ENCODE measurements at regions not wholly inside any gene's neighbourhood (a gene's known extent, or its start where the extent isn't known, plus 50 kb on each side); places are given as distances from the start of the nearest gene placed in this dataset.

- no peak for DNase-seq
Measured at GRCh38 chr10:118175148-118175547, 128.4 kb upstream of the RAB11FIP2 start.

- DNase-seq, result no peak
Measured at GRCh38 chr10:118173296-118173695, 126.6 kb upstream of the RAB11FIP2 start.

- no peak for DNase-seq
Measured at GRCh38 chr10:118171861-118172260, 125.1 kb upstream of the RAB11FIP2 start.

- DNase-seq, result no peak
Measured at GRCh38 chr10:118167056-118167700, 120.4 kb upstream of the RAB11FIP2 start.

GRCh38 chr10:118163217-118163616 lies 116.5 kb upstream of the RAB11FIP2 start:
- no peak for DNase-seq

- DNase-seq, result no peak
Measured at GRCh38 chr10:118161461-118162246, 114.9 kb upstream of the RAB11FIP2 start.

- no peak for DNase-seq
Measured at GRCh38 chr10:118153287-118153686, 106.5 kb upstream of the RAB11FIP2 start.

GRCh38 chr10:118151461-118151860 lies 104.7 kb upstream of the RAB11FIP2 start:
- no peak for DNase-seq

- no peak for DNase-seq
Measured at GRCh38 chr10:118148247-118148646, 101.5 kb upstream of the RAB11FIP2 start.

- DNase-seq, result no peak
Measured at GRCh38 chr10:118145256-118145655, 98.5 kb upstream of the RAB11FIP2 start.

GRCh38 chr10:118141471-118141870 lies 94.7 kb upstream of the RAB11FIP2 start:
- no peak for DNase-seq

- no peak for DNase-seq
Measured at GRCh38 chr10:118139321-118139720, 92.6 kb upstream of the RAB11FIP2 start.

- no peak for DNase-seq
Measured at GRCh38 chr10:118128675-118129074, 81.9 kb upstream of the RAB11FIP2 start.

- no peak for DNase-seq
Measured at GRCh38 chr10:118118716-118119115, 72.0 kb upstream of the RAB11FIP2 start.

GRCh38 chr10:118116715-118117449 lies 70.1 kb upstream of the RAB11FIP2 start:
- DNase-seq, result no peak

GRCh38 chr10:118116362-118116714 lies 69.6 kb upstream of the RAB11FIP2 start:
- no peak for DNase-seq

GRCh38 chr10:118115701-118116100 lies 69.0 kb upstream of the RAB11FIP2 start:
- no peak for DNase-seq

- no peak for DNase-seq
Measured at GRCh38 chr10:118114992-118115391, 68.3 kb upstream of the RAB11FIP2 start.

GRCh38 chr10:118112543-118113125 lies 65.9 kb upstream of the RAB11FIP2 start:
- no peak for DNase-seq

GRCh38 chr10:118110750-118111149 lies 64.0 kb upstream of the RAB11FIP2 start:
- no peak for DNase-seq

- peak; percentile 2 for DNase-seq
Measured at GRCh38 chr10:118108194-118109026, 61.7 kb upstream of the RAB11FIP2 start.

GRCh38 chr10:118107541-118107940 lies 60.8 kb upstream of the RAB11FIP2 start:
- DNase-seq, result no peak

- no peak for DNase-seq
Measured at GRCh38 chr10:118107040-118107439, 60.3 kb upstream of the RAB11FIP2 start.
